OCI-LY1 (cell line): ENCODE measurements at regions not wholly inside any gene's neighbourhood (a gene's known extent, or its start where the extent isn't known, plus 50 kb on each side); places are given as distances from the start of the nearest gene placed in this dataset.

Experiments used
- H2AFZ ChIP-seq: fragments of 200-600 bp; sonication (generic), shearing (Covaris generic); 2 replicates; pipeline ENCODE4 v1.6.0; 2014; ENCODE audit warnings: antibody characterized with exemption, mild to moderate bottlenecking, low read length
- H3F3A ChIP-seq: fragments of 200-600 bp; sonication (generic), shearing (Covaris generic); 2 replicates; pipeline ENCODE4 v1.6.0; 2014; ENCODE audit warnings: mild to moderate bottlenecking, antibody characterized with exemption, low read length, moderate library complexity; ENCODE audit not compliant: insufficient read depth
- H3K27ac ChIP-seq: fragments of 200-600 bp; sonication (generic); 2 replicates; pipeline ENCODE4 v1.5.1; 2014; ENCODE audit warnings: low read length, mixed run types, mild to moderate bottlenecking, low read depth; ENCODE audit not compliant: poor library complexity, severe bottlenecking
- H3K27me3 ChIP-seq: fragments of 200-600 bp; sonication (generic); 2 replicates; pipeline ENCODE4 v1.6.0; 2014; ENCODE audit warnings: antibody characterized with exemption, mild to moderate bottlenecking, low read length, moderate library complexity; ENCODE audit not compliant: insufficient read depth
- H3K36me3 ChIP-seq: fragments of 200-600 bp; sonication (generic); 2 replicates; pipeline ENCODE4 v1.6.1; 2014; ENCODE audit warnings: mild to moderate bottlenecking, antibody characterized with exemption, low read length, moderate library complexity, mixed read lengths; ENCODE audit not compliant: insufficient read depth
- H3K4me1 ChIP-seq: fragments of 200-600 bp; sonication (generic); 2 replicates; pipeline ENCODE4 v1.5.1; 2014; ENCODE audit warnings: mild to moderate bottlenecking, low read length, moderate library complexity; ENCODE audit not compliant: insufficient read depth, severe bottlenecking
- H3K4me2 ChIP-seq: fragments of 200-600 bp; sonication (generic), shearing (Covaris generic); 2 replicates; pipeline ENCODE4 v1.6.1; 2014; ENCODE audit warnings: low read length
- H3K4me3 ChIP-seq: fragments of 200-600 bp; sonication (generic); 2 replicates; pipeline ENCODE4 v1.5.1; 2014; ENCODE audit warnings: low read length, low read depth, mild to moderate bottlenecking, mixed read lengths; ENCODE audit not compliant: poor library complexity, severe bottlenecking
- H3K79me2 ChIP-seq: fragments of 200-600 bp; shearing (Covaris generic); 2 replicates; pipeline ENCODE4 v1.6.1; 2016; ENCODE audit warnings: mixed run types, low read length, mixed read lengths; ENCODE audit not compliant: insufficient read depth
- H3K9ac ChIP-seq: fragments of 200-600 bp; sonication (generic), shearing (Covaris generic); 2 replicates; pipeline ENCODE4 v1.6.1; 2014; ENCODE audit warnings: mild to moderate bottlenecking, low read length, mixed read lengths
- H3K9me2 ChIP-seq: fragments of 200-600 bp; sonication (generic), shearing (Covaris generic); 2 replicates; pipeline ENCODE4 v1.6.1; 2014; ENCODE audit warnings: low read depth, mild to moderate bottlenecking, low read length, mixed read lengths
- H3K9me3 ChIP-seq: fragments of 200-600 bp; shearing (Covaris generic); 2 replicates; pipeline ENCODE4 v1.6.1; 2014; ENCODE audit warnings: low read length, mixed read lengths
- H4K20me1 ChIP-seq: fragments of 200-600 bp; sonication (generic), shearing (Covaris generic); 2 replicates; pipeline ENCODE4 v1.6.0; 2016; ENCODE audit warnings: mild to moderate bottlenecking, low read length; ENCODE audit not compliant: insufficient read depth
- EZH2 ChIP-seq: fragments of 200-600 bp; sonication (generic), shearing (Covaris generic); IDR thresholded peaks from 2 replicates; pipeline ENCODE4 v1.8.0; 2017; ENCODE audit warnings: borderline replicate concordance, mixed run types, mild to moderate bottlenecking, antibody characterized with exemption, low read length, moderate library complexity, mixed read lengths
- TF ChIP-seq, protein P1 (sequence below): fragments of 200-600 bp; sonication (generic), shearing (Covaris generic); IDR thresholded peaks from 2 replicates; pipeline ENCODE4 v1.5.1; 2017; ENCODE audit warnings: mild to moderate bottlenecking, antibody characterized with exemption, low read length, moderate library complexity, mixed read lengths

DNA sequence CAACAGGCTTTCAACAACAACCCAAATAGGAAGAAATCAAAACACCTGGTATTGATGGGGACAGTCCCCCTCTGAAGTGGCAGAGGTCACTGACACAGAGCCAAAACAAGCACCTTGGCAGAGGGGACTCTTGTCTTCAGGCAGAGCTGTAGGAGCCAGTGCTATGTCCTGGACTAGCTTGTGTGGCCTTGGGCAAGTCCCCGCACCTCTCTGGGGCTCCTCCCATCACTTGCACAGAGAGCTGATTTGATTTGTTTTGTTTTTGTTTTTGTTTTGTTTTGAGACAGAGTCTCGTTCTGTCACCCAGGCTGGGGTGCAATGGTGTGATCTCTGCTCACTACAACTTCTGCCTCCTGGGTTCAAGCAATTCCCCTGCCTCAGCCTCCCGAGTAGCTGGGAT, 100.8 kb downstream of the C9orf50 start:
- Histone ChIP-seq H3K4me1 (no peaks in the 10 kb centered on the region), H3K9ac (no peak overlapping the region), H4K20me1 (no peaks in the 10 kb centered on the region), H3K27me3 (no peaks in the 10 kb centered on the region), H3K9me2 (no peaks in the 10 kb centered on the region), H3K79me2 (no peaks in the 10 kb centered on the region), H3K4me2 (no peak overlapping the region), H3K9me3 (no peaks in the 10 kb centered on the region), H3K27ac (no peak overlapping the region), H3K36me3 (no peaks in the 10 kb centered on the region), H3F3A (no peaks in the 10 kb centered on the region), H3K4me3 (no peak overlapping the region), H2AFZ (no peak overlapping the region)
- TF ChIP-seq, protein P1, sequence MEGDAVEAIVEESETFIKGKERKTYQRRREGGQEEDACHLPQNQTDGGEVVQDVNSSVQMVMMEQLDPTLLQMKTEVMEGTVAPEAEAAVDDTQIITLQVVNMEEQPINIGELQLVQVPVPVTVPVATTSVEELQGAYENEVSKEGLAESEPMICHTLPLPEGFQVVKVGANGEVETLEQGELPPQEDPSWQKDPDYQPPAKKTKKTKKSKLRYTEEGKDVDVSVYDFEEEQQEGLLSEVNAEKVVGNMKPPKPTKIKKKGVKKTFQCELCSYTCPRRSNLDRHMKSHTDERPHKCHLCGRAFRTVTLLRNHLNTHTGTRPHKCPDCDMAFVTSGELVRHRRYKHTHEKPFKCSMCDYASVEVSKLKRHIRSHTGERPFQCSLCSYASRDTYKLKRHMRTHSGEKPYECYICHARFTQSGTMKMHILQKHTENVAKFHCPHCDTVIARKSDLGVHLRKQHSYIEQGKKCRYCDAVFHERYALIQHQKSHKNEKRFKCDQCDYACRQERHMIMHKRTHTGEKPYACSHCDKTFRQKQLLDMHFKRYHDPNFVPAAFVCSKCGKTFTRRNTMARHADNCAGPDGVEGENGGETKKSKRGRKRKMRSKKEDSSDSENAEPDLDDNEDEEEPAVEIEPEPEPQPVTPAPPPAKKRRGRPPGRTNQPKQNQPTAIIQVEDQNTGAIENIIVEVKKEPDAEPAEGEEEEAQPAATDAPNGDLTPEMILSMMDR, result no peak
- no peak for TF ChIP-seq EZH2

DNA sequence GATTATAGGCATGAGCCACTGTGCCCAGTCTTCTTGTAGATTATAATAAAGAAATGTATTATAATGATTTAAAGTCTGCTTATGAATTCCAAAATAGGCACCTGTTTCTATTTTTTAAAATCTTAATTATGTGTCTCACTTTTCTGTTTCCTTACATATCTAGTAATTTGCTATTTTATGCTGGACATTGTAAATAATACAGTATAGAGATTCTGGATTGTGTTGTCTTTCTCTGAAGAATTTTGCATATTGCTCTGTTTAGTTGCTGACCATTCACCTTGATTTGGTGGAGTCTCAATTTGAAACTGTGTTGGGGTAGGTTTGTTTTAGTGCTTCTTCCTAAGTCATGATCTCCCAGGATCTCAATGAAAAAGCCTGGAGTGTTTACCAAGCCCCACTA, 102.8 kb downstream of the C9orf50 start:
- Histone ChIP-seq H3K9me3 (peaks cover 18% of the 10 kb centered on the region), H3K27ac (no peak overlapping the region)

DNA sequence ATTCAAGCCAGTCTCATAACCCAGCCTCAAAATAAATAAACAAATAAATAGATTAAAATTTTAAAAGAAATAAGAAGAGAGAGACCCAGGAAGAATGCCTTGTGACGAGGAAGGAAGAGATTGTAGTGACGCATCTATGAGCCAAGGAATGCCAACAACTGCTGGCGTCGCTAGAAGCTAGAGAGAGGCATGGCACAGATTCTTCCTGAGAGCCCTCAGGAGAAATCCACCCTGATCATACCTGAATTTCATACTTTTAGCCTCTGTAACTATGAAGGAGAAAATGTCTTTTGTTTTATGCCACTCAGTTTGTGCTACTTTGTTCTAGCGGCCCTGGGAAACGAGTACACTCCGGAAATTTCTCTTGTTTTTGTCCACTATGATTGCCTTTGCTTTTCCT, 103.9 kb downstream of the C9orf50 start:
- no peak overlapping the region for H3K27ac ChIP-seq
- no peaks in the 10 kb centered on the region for H3F3A ChIP-seq
- no peaks in the 10 kb centered on the region for H3K79me2 ChIP-seq
- TF ChIP-seq, protein P1, result no peak
- no peak for TF ChIP-seq EZH2
- H3K9ac ChIP-seq, result no peak overlapping the region
- H3K4me2 ChIP-seq, result no peak overlapping the region
- H3K36me3 ChIP-seq, result no peaks in the 10 kb centered on the region
- H4K20me1 ChIP-seq, result no peaks in the 10 kb centered on the region
- H3K9me3 ChIP-seq, result peaks cover 18% of the 10 kb centered on the region
- no peak overlapping the region for H3K4me3 ChIP-seq
- no peaks in the 10 kb centered on the region for H3K4me1 ChIP-seq
- H3K27me3 ChIP-seq, result no peaks in the 10 kb centered on the region
- H3K9me2 ChIP-seq, result no peaks in the 10 kb centered on the region
- H2AFZ ChIP-seq, result no peak overlapping the region

More for the DNA sequence above, 102.8 kb downstream of the C9orf50 start:
- H3K4me1 ChIP-seq, result no peaks in the 10 kb centered on the region
- no peaks in the 10 kb centered on the region for H4K20me1 ChIP-seq
- TF ChIP-seq, protein P1, result no peak
- no peak for TF ChIP-seq EZH2
- no peak overlapping the region for H3K9ac ChIP-seq
- H3K4me2 ChIP-seq, result no peak overlapping the region
- H3K36me3 ChIP-seq, result no peaks in the 10 kb centered on the region
- H3K9me2 ChIP-seq, result no peaks in the 10 kb centered on the region
- no peaks in the 10 kb centered on the region for H3K79me2 ChIP-seq
- H2AFZ ChIP-seq, result no peak overlapping the region
- no peaks in the 10 kb centered on the region for H3K27me3 ChIP-seq
- H3F3A ChIP-seq, result no peaks in the 10 kb centered on the region
- no peak overlapping the region for H3K4me3 ChIP-seq
